ENCODE measurements at regions not wholly inside any gene's neighbourhood (a gene's known extent, or its start where the extent isn't known, plus 50 kb on each side); places are given as distances from the start of the nearest gene placed in this dataset.

DNA sequence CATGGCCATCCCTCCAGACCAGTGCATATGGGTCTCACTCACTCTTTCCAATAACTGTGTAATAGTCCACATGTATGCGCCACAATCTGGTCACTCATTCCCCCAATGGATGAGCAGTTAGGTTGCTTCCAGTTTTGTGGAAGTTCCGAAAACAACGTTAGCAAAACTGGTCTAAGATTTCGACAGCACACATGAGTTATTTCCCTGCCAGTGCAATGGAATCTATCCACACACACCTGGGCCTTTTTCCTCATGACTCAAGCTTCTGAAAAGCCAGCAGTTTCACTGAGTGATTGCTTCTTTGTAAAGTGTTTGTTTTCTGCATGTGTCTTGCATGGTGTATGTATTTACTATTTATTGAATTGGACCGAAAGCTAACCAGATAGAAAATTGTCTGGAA is 58.8 kb upstream of the FHIP2A start:
- DNase-seq: no peak
- intact Hi-C loops (cut with micrococcal nuclease): no loop called here
- ChIA-PET POLR2A (no interaction called here), CTCF (interaction anchor here (0.6 kb wide), 1 partner anchor 303 kb away, joined by 3 read pairs; no protein-coding TSS in a partner anchor)
- ATAC-seq: no peak
- TF ChIP-seq, protein P1, sequence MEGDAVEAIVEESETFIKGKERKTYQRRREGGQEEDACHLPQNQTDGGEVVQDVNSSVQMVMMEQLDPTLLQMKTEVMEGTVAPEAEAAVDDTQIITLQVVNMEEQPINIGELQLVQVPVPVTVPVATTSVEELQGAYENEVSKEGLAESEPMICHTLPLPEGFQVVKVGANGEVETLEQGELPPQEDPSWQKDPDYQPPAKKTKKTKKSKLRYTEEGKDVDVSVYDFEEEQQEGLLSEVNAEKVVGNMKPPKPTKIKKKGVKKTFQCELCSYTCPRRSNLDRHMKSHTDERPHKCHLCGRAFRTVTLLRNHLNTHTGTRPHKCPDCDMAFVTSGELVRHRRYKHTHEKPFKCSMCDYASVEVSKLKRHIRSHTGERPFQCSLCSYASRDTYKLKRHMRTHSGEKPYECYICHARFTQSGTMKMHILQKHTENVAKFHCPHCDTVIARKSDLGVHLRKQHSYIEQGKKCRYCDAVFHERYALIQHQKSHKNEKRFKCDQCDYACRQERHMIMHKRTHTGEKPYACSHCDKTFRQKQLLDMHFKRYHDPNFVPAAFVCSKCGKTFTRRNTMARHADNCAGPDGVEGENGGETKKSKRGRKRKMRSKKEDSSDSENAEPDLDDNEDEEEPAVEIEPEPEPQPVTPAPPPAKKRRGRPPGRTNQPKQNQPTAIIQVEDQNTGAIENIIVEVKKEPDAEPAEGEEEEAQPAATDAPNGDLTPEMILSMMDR (IDR thresholded peaks at IDR 0.05): no peak
- H3K27ac Mint-ChIP-seq: no peak overlapping the region
- H3K36me3 Mint-ChIP-seq (ENCODE audit: low read depth): no peaks in the 10 kb centered on the region
- H3K4me1 Mint-ChIP-seq (ENCODE audit: low read depth): peaks cover 4% of the 10 kb centered on the region
- peaks cover 24% of the 10 kb centered on the region for H3K27me3 Mint-ChIP-seq
- no peak overlapping the region for H3K4me3 Mint-ChIP-seq
- H3K9me3 Mint-ChIP-seq: no peaks in the 10 kb centered on the region

DNA sequence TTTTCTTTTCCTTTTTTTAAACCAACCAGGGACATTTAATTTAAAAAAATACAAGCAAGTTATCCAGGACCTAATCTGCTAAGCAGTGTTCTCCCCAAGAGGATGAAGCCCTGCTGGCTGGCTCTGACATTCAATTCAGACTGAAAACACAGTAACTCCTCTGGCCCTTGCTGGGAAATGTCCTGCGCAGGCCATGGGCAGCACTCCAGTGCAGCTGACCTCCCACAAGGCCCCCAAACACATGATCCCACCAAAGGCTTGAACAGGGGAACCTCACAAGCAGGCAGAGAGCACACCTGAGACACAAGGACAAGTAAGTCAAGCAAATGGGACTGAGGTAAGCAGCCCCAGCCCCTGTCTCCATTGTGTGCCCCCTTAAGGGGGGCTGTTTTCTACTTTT is 56.9 kb upstream of the FHIP2A start:
- CTCF ChIA-PET: interaction anchor here (1.4 kb wide), 1 partner anchor 22 kb away, joined by 5 read pairs; no protein-coding TSS in a partner anchor
- TF ChIP-seq, protein P1 (IDR thresholded peaks at IDR 0.05): no peak
- Mint-ChIP-seq H3K4me3 (no peak overlapping the region), H3K27me3 (peaks cover 30% of the 10 kb centered on the region), H3K4me1 (ENCODE audit: low read depth) (peaks cover 4% of the 10 kb centered on the region), H3K27ac (no peak overlapping the region), H3K9me3 (no peaks in the 10 kb centered on the region), H3K36me3 (ENCODE audit: low read depth) (no peaks in the 10 kb centered on the region)
- intact Hi-C loops (cut with micrococcal nuclease): no loop called here
- POLR2A ChIA-PET: no interaction called here
- ATAC-seq (no peak), DNase-seq (no peak)

DNA sequence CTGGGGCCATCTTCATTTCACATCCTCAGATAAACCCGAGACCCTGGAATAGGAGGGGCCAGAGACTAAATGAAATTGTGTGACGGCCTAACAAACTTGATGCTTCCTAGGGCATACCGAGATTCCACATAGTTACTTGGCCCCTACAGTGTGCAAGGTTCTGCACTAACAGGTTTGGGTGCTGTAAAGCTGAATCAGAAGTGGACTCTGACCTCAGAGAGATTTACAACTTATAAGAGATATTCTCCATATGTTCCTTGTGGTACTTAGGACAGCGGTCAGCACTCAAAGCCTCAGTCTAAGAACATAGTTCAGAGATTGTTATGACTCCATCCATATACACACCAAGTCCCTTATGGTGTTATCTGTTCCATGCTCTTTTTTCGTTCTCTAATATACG is 55.1 kb upstream of the FHIP2A start:
- CTCF ChIA-PET: interaction anchor here (1.3 kb wide), 1 partner anchor 19 kb away, joined by 3 read pairs; no protein-coding TSS in a partner anchor

DNA sequence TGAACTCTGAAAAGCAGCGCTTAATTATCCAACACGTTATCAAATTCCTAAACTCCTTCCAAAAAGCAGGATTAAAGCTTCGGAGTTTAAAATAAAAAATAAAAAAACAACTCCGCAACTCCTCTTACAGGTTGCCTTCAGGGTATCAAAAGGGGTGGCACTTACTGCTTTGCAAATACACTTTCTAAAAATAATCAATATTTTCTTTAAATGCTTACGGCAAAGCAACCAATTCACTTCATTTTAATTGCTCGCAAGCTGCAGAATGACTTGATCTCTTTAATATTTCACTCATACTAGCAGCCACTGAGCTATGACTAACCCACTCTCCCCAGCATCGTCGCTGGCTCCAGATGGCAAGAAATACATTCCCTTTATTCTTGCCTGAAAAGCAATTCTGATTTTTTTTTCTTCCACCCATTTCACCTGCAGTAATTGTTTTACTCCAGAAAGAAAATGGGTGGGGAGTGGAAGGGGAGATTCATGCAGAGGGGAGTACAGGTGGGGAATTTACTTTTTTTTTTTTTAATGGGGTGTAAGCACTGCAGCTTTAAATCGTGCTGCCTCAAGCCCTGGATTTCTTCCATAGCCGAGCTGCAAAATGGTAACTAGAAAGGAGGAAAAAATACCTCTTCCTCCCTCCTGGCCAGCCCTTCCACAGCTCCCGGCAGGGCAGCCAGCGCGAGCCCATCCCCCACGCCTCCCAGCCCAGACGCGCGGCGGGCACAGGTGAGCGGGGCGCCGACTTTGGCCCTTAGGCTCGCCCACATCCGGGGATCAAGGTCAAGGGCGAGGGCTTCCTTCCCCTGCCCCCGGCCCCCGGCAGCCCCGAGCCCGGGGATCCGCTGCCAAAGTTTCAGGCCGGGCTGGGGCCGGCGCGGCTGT is 54.2 kb upstream of the FHIP2A start:
- peaks cover 4% of the 10 kb centered on the region for H3K4me1 Mint-ChIP-seq (ENCODE audit: low read depth)
- H3K4me3 Mint-ChIP-seq: peak overlapping the region; percentile 53
- intact Hi-C loops (cut with micrococcal nuclease): no loop called here
- no peaks in the 10 kb centered on the region for H3K9me3 Mint-ChIP-seq
- POLR2A ChIA-PET: no interaction called here
- TF ChIP-seq, protein P1 (IDR thresholded peaks at IDR 0.05): no peak
- CTCF ChIA-PET: interaction anchor here (1.3 kb wide), 1 partner anchor 18 kb away, joined by 3 read pairs; no protein-coding TSS in a partner anchor
- H3K36me3 Mint-ChIP-seq (ENCODE audit: low read depth): no peaks in the 10 kb centered on the region
- no peak overlapping the region for H3K27ac Mint-ChIP-seq
- ATAC-seq (peak; percentile 20), DNase-seq (peak; percentile 11)
- peaks cover 27% of the 10 kb centered on the region for H3K27me3 Mint-ChIP-seq

More for the DNA sequence above, 55.1 kb upstream of the FHIP2A start:
- Mint-ChIP-seq H3K4me1 (ENCODE audit: low read depth) (peaks cover 4% of the 10 kb centered on the region), H3K27ac (no peak overlapping the region), H3K27me3 (peaks cover 30% of the 10 kb centered on the region), H3K9me3 (no peaks in the 10 kb centered on the region), H3K4me3 (peak overlapping the region; percentile 30), H3K36me3 (ENCODE audit: low read depth) (no peaks in the 10 kb centered on the region)
- intact Hi-C loops (cut with micrococcal nuclease): no loop called here
- POLR2A ChIA-PET: no interaction called here
- ATAC-seq: no peak
- TF ChIP-seq, protein P1 (IDR thresholded peaks at IDR 0.05): no peak
- DNase-seq: no peak

Measured in activated CD8-positive, alpha-beta T cell treated with anti-CD3 and anti-CD28 coated beads for 36 hours (primary cell).